ENCODE measurements at regions not wholly inside any gene's neighbourhood (a gene's known extent, or its start where the extent isn't known, plus 50 kb on each side); places are given as distances from the start of the nearest gene placed in this dataset.

GRCh38 chr4:57309658-57310057, 199.5 kb upstream of the IGFBP7 start:
- POLR2A ChIA-PET, result no interaction called here
- no peak overlapping the region for H3K4me3 ChIP-seq
- H3K9me3 ChIP-seq (replicated peaks; ENCODE audit: control insufficient read depth, insufficient read depth, low read length), result no peaks in the 10 kb centered on the region
- no peak overlapping the region for H2AFZ ChIP-seq (ENCODE audit: control insufficient read depth, low read depth, low read length)
- no peak for TF ChIP-seq MYC (IDR thresholded peaks at IDR 0.05; ENCODE audit: insufficient read depth, insufficient read length, insufficient replicate concordance, low read length, severe bottlenecking)
- no peak for TF ChIP-seq IKZF2 (IDR thresholded peaks at IDR 0.05)
- no peak for TF ChIP-seq POLR2AphosphoS2 (IDR thresholded peaks at IDR 0.05; ENCODE audit: low read depth, low read length)
- TF ChIP-seq CEBPB (IDR thresholded peaks at IDR 0.05; ENCODE audit: borderline replicate concordance in 1 of 2, low read depth in 2 of 2, low read length in 2 of 2), result no peak
- TF ChIP-seq HDGF (IDR thresholded peaks at IDR 0.05), result no peak
- no peak for TF ChIP-seq TBL1XR1 (IDR thresholded peaks at IDR 0.05; ENCODE audit: low read depth, low read length)
- TF ChIP-seq RELA (IDR thresholded peaks at IDR 0.05; ENCODE audit: borderline replicate concordance, partially characterized antibody), result no peak
- TF ChIP-seq, protein P1, sequence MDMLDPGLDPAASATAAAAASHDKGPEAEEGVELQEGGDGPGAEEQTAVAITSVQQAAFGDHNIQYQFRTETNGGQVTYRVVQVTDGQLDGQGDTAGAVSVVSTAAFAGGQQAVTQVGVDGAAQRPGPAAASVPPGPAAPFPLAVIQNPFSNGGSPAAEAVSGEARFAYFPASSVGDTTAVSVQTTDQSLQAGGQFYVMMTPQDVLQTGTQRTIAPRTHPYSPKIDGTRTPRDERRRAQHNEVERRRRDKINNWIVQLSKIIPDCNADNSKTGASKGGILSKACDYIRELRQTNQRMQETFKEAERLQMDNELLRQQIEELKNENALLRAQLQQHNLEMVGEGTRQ (IDR thresholded peaks at IDR 0.05; ENCODE audit: borderline replicate concordance, low read depth, low read length), result no peak
- no peak for TF ChIP-seq NFYB (IDR thresholded peaks at IDR 0.05; ENCODE audit: insufficient read depth, low read depth, low read length)
- no peak for TF ChIP-seq EED (IDR thresholded peaks at IDR 0.05; ENCODE audit: low read depth)
- TF ChIP-seq LARP7 (IDR thresholded peaks at IDR 0.05), result no peak
- no peaks in the 10 kb centered on the region for H3K36me3 ChIP-seq (ENCODE audit: control insufficient read depth in 2 of 2, insufficient read depth in 2 of 2, low read length in 1 of 2)
- no peak overlapping the region for H3K4me2 ChIP-seq (ENCODE audit: control insufficient read depth, insufficient read depth)
- H4K20me1 ChIP-seq (ENCODE audit: control insufficient read depth, insufficient read depth), result no peaks in the 10 kb centered on the region
- BruUV-seq (replicated peaks), result no TSS peak
- CTCF ChIA-PET, result no interaction called here
- no peak for DNase-seq (ENCODE audit: low read depth, low spot score)
- FAIRE-seq, result no peak
- no peaks in the 10 kb centered on the region for H3K79me2 ChIP-seq (ENCODE audit: control insufficient read depth, insufficient read depth, low read length)
- RAD21 ChIA-PET (ENCODE audit: unreplicated experiment), result no interaction called here
- SMC1A ChIA-PET (ENCODE audit: uncharacterized antibody, unreplicated experiment), result no interaction called here
- H3K4me1 ChIP-seq (ENCODE audit: control insufficient read depth, insufficient read depth, low read length), result no peaks in the 10 kb centered on the region
- in situ Hi-C loops (cut with MboI), result no loop called here
- ATAC-seq, result no peak
- intact Hi-C loops (cut with micrococcal nuclease; ENCODE audit: unreplicated experiment), result no loop called here
- H3K9ac ChIP-seq (ENCODE audit: control insufficient read depth, insufficient read depth, low read length), result no peak overlapping the region
- 29% methylated on average over 1 of the region's 1 CpG for WGBS (ENCODE audit: insufficient coverage, insufficient replicate concordance, low lambda C conversion rate, missing lambda C conversion rate)
- no peak overlapping the region for H3K27ac ChIP-seq (ENCODE audit: control insufficient read depth, insufficient read depth)
- no peaks in the 10 kb centered on the region for H3K27me3 ChIP-seq (replicated peaks in 1 of 2; ENCODE audit: control insufficient read depth in 2 of 2, insufficient read depth in 2 of 2, low read length in 1 of 2)

Data from GM12878 (cell line).